Midbrain (tissue), 1 donor: ENCODE measurements at regions not wholly inside any gene's neighbourhood (a gene's known extent, or its start where the extent isn't known, plus 50 kb on each side); places are given as distances from the start of the nearest gene placed in this dataset.
"Not testable (repeated sequence)": the region's sequence is repeated elsewhere in the genome, so short reads cannot be mapped to it uniquely, and the experiment has no call there.

Experiments
- DNase-seq: peaks from one replicate; lab custom pipeline; 2025; lab: John Stamatoyannopoulos, UW

DNA sequence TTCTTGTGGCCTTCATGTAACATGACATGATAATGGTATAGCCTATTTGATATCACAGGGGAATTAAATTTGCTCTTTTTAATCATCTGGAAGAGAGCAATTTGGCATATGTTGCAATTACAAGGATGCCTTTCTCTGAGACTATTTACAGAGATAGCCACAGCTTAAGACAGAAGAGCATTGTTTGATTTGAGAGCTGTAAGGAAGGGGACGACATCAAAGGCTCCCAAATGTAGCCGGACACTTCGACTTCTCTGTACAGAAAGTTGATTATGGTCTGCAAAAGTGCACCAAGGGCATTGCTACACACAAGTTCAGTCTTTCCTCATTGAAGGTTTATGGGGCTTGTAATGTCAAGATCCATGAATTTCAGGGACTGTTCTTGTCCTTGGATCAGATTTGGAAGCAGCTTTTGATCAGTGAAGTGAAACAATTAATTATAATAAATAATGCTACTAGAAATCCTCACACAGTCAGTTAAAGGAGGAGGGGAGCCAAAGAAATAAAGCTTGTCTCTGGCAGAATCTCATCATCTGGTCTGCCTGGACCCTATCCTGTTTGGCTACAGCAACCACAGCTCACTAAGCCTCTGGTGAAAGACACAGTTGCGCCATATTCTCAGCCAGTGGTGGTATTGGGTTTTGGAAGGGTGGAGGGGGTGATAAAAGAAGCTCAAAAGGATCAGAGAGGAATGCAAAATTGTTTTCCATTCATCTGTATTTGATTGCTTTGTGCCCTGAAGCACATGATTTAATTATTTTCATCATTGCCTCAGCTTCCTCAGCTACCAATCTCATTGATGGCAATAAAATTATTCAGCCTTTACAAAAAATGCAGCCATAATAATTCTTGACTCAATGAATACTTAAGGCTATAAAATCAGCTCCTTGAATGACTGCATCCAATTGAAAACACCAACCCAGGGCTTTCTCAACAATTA lies 654.3 kb upstream of the LCORL start:
- peak; percentile 16 for DNase-seq

- DNase-seq, result no peak
Observed at GRCh38 chr4:18670034-18670433, 648.5 kb upstream of the LCORL start.

GRCh38 chr4:18669390-18669789 lies 647.8 kb upstream of the LCORL start:
- no peak for DNase-seq

DNA sequence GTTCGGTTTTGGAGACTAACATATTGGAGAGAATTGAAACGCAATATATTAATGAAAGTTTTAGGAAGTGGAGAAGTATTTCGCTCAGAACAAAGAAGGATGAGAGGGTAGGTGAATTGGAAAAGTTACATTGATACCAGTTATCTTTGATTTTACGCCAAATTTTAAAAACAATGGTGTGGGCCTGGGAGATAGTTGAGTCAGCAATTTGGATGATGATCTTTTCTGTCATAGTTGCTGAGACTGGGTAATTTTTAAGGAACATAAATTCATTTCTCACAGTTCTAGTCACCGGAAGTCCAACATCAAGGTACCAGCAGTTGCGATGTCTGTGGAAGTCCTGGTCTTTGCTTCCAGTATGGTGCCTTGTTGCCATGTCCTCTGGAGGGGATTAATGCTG lies 644.8 kb upstream of the LCORL start:
- DNase-seq, result no peak

DNA sequence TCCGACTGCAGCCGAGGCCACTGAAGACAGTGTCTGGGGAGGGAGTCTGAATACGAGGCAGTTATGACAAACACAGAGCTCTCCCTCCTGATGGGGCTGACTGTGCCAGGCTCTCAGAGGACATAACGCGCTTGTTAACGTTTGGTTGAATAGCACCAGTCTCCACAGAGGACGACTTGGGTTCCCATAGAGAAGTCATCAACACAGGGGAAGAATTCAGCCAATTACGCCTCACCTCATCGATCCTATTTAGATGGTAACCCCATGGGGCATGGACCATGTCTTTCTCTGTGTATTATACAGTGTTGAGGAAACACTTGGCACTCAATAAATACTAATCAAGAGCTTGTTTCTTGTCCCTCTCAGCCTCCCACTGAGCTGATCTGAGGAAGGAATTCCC lies 642.6 kb upstream of the LCORL start:
- peak; percentile 56 for DNase-seq

- no peak for DNase-seq
Observed at GRCh38 chr4:18645351-18645750, 623.8 kb upstream of the LCORL start.

GRCh38 chr4:18641334-18641733 lies 619.8 kb upstream of the LCORL start:
- no peak for DNase-seq

DNA sequence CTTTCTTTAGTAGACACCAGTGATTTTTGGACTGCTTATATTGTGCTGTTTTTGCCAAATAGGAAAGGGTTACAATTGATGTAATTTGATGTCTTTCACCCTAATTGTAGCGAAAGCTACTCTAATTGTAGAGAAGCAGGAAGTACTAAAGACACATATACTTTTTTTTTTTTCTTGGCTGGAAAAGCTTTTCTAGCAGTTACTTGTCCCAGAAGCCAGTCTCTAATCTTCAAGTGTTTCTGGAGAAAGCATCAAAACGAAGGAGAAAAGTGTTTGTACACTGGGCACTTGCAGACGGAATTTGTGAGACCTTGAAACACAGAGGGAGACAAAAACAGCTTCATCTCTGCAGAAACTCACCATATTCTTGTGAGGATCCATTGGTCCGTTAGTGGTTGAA lies 616.5 kb upstream of the LCORL start:
- no peak for DNase-seq

DNA sequence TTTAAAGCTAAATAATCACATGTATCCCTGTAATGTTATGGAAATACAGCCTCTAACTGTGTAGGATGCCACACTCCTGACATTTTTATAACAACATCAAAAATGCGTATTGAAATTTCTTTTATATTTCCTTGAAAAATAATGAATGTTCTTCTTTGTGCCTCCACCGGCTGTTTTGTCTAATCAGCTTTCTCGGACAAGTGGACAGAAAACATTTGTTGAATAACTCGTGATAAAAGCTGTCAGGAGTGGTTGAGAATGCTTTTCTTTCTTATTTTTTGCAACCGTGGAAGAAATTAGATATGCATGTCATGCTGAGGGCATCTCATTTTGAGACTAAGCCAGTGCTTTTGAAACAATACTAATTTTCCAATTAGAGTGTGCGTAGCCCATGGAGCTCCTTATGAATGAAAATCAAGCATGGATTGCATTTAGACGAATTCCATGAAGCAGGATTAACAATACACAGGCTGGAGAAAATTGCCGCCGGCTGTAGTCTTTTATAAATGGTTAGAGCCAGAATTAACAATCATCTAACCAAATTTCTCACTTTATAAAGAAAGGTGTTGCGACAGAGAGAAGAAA lies 614.5 kb upstream of the LCORL start:
- DNase-seq, result no peak

GRCh38 chr4:18635531-18635930 lies 614.0 kb upstream of the LCORL start:
- no peak for DNase-seq

- DNase-seq, result no peak
Observed at GRCh38 chr4:18631586-18631985, 610.0 kb upstream of the LCORL start.

GRCh38 chr4:18630218-18631110 lies 608.9 kb upstream of the LCORL start:
- DNase-seq, result no peak

DNA sequence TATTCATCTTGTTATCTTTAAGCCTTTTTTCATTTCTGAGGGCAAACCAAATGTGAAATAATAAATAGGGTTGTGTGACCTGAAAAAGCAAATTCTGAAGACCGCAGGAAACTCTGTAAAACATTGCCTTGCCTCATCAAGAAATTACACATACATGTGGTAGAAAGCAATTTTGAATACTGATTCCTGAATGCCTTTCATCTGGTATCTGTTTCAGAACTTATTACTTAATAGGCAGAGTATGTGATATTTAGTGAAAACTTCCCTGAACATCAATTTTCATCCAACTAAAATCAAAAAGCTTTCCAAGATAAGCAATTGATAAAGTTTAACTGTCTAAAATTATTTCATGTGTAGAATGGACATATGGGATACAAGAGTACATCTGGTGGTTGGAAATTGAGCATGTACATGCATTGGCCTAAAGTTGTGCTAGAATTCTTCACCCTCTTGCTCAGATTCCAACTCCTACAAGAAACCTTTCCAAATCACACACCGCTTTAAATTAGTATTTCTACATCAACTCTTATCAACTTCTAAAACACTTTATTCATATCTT lies 606.0 kb upstream of the LCORL start:
- no peak for DNase-seq

- DNase-seq, result no peak
Observed at GRCh38 chr4:18626996-18627395, 605.4 kb upstream of the LCORL start.

DNA sequence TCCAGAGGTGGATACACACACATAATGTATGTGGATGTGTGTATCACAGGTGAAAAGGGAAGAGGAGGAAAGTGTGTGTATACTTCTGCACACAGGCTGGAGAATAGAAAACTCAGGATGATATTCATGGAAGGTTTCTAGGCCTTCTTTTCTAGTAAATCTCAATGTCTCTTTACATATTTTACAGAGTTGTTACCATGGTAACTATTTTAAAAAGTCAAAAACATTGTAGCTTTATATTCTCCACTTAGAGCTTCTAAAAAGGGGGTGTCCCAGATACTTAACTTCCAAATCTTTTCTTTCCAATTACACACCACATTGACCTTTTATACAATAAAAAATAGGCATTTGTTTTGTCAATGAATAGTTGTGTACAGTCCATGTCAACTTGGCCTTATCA lies 604.8 kb upstream of the LCORL start:
- no peak for DNase-seq

GRCh38 chr4:18621186-18621585 lies 599.6 kb upstream of the LCORL start:
- DNase-seq, result no peak

DNA sequence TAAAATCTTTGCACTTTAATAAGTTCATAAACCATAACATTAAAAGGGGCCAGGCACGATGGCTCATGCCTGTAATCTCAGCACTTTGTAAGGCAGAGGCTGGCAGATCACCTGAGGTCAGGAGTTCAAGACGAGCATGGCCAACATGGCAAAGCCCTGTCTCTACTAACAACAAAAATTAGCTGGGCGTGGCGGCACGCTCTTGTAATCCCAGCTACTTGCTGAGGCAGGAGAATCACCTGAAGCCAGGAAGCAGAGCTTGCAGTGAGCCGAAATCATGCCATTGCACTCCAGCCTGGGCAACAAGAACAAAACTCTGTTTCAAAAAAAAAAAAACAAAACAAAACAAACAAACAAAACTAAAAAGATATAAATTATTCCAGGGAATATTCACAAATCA lies 595.2 kb upstream of the LCORL start:
- DNase-seq, result no peak

- DNase-seq, result no peak
Observed at GRCh38 chr4:18611026-18611425, 589.5 kb upstream of the LCORL start.

GRCh38 chr4:18608908-18609533 lies 587.5 kb upstream of the LCORL start:
- DNase-seq, result no peak

DNA sequence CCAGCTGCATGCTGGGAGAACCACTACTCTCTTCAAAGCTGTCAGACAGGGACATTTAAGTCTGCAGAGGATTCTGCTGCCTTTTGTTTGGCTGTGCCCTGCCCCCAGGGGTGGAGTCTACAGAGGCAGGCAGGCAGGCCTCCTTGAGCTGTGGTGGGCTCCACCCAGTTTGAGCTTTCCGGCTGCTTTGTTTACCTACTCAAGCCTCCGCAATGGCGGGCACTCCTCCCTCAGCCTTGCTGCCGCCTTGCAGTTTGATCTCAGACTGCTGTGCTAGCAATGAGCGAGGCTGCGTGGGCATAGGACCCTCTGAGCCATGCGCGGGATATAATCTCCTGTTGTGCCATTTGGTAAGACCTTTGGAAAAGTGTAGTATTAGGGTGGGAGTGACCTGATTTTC lies 581.1 kb upstream of the LCORL start:
- DNase-seq, result not testable (repeated sequence)

GRCh38 chr4:18593297-18594002 lies 571.9 kb upstream of the LCORL start:
- DNase-seq, result peak; percentile 92
